Right lobe of liver (tissue), 4 donors: ENCODE measurements at regions not wholly inside any gene's neighbourhood (a gene's known extent, or its start where the extent isn't known, plus 50 kb on each side); places are given as distances from the start of the nearest gene placed in this dataset.

ENCODE experiments used
- CTCF ChIP-seq, 4 donors: fragments of 200-600 bp in 3 of 4; fragments of 450-650 bp in 1 of 4; IDR thresholded peaks; one replicate each; pipeline versions ENCODE4 v1.5.1 to v1.8.0; 2016 to 2022; ENCODE audit warnings: antibody characterized with exemption in 4 of 4, mild to moderate bottlenecking in 2 of 4
- POLR2A ChIP-seq: fragments of 450-650 bp; IDR thresholded peaks from one replicate; pipeline ENCODE4 v1.6.1; 2017; ENCODE audit warnings: antibody characterized with exemption, mild to moderate bottlenecking
- donor health status: DM: no; HTN: no; CAD: no.
- donor health status: DM: no; HTN: no; CAD: no.
- donor health status: DM: no; HTN: yes; CAD: no.

- no peak for TF ChIP-seq CTCF (IDR thresholded peaks at IDR 0.05)
- no peak for TF ChIP-seq POLR2A
Observed at GRCh38 chr2:60629305-60629662, 75.8 kb upstream of the BCL11A start.
